Activated naive CD8-positive, alpha-beta T cell (primary cell): ENCODE measurements at regions not wholly inside any gene's neighbourhood (a gene's known extent, or its start where the extent isn't known, plus 50 kb on each side); places are given as distances from the start of the nearest gene placed in this dataset.

Experiments
- H3K27ac Mint-ChIP-seq: one replicate; pipeline ENCODE4 v1.8.0; 2021; ENCODE audit warnings: mixed read lengths
- H3K27me3 Mint-ChIP-seq: one replicate; pipeline ENCODE4 v1.8.0; 2021; ENCODE audit warnings: mixed read lengths
- H3K36me3 Mint-ChIP-seq: one replicate; pipeline ENCODE4 v1.8.0; 2021; ENCODE audit warnings: mixed read lengths
- H3K4me1 Mint-ChIP-seq: one replicate; pipeline ENCODE4 v1.8.0; 2021; ENCODE audit warnings: low read depth, mixed read lengths
- H3K4me3 Mint-ChIP-seq: one replicate; pipeline ENCODE4 v1.8.0; 2021; ENCODE audit warnings: mild to moderate bottlenecking, mixed read lengths
- H3K9me3 Mint-ChIP-seq: one replicate; pipeline ENCODE4 v1.8.0; 2021; ENCODE audit warnings: low read depth, mixed read lengths

DNA sequence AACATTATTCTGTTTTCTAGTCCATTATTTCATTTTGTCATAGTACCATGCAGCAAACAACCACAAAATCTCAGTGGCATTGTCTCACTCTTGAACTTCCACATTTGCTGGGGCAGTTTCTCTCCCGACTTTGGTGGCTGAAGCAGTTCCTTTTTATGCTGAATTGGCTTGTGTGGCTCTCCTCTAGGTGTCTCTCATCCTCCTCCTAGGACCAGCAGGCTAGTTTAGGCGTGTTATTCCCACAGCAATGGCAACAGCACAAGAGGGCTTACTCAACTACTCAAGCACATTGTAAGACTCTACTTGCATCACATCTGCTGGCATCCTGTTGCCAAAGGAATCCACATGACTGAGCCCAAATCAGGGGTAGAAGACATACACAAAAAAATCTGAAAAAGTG is 201.8 kb upstream of the KCNH8 start:
- Mint-ChIP-seq H3K4me1 (no peaks in the 10 kb centered on the region), H3K4me3 (no peak overlapping the region), H3K36me3 (peaks cover 6% of the 10 kb centered on the region), H3K9me3 (peaks cover 7% of the 10 kb centered on the region), H3K27me3 (peaks cover 5% of the 10 kb centered on the region), H3K27ac (no peak overlapping the region)

DNA sequence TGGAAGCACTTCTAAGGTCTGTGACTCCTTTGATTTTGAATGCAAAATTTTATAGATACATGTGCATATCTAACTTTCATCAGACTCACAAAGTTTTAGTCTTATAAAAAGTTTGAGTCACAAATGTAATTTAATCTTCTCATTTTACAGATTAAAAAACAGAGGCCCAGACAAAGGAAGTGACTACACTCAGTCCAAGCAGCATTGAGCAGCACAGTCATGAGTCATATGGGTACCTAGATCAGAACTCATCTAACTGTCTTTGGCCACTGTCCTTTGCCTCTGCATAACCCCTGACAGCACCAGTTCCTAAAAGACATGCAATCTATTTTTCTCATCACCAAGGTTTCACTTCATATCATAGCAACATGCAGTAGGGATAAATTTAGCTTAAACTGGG is 210.7 kb upstream of the KCNH8 start:
- H3K9me3 Mint-ChIP-seq: no peaks in the 10 kb centered on the region
- H3K36me3 Mint-ChIP-seq: no peaks in the 10 kb centered on the region
- H3K27me3 Mint-ChIP-seq: no peaks in the 10 kb centered on the region
- H3K4me3 Mint-ChIP-seq: no peak overlapping the region
- H3K27ac Mint-ChIP-seq: no peak overlapping the region
- no peaks in the 10 kb centered on the region for H3K4me1 Mint-ChIP-seq

DNA sequence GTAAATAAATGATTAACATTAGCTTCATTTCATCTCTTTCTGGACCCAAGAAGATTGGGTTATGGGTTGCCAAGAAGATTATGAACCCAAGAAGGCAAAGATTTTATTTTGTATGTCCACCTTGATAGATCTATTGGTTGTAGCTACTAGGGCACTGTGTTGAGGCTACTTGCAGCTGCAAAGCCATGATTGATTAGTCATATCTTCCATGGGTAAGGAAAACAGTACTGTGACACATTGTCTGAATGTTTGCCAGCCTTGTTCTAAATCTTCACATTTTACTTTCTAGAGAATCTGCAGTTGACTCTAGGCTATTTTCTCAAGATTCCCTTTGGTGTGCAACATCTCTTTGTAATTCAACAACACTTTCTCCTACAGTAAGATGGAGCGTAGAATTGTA is 229.2 kb upstream of the KCNH8 start:
- Mint-ChIP-seq H3K36me3 (peaks cover 3% of the 10 kb centered on the region), H3K27me3 (peaks cover 2% of the 10 kb centered on the region), H3K27ac (no peak overlapping the region), H3K4me3 (no peak overlapping the region), H3K9me3 (peaks cover 6% of the 10 kb centered on the region), H3K4me1 (no peaks in the 10 kb centered on the region)

DNA sequence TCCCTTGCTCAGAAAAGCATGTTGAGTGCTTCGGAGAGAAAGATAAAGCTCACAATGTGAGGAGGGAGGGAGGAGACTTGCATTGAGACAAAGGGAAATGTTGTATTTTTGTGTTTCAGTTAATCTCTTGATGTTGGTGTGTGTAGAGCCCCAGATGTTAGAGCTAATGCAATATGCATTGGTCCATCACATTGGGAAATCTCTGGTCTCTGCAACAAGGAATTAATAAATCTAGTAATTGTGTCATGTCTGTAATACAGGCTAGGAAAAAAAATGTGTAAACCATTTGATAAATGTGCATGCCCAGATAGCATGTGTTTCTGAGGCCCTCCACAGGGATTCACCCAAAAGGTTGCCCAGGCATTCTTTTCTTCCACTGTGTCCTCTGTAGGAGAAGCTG is 230.4 kb upstream of the KCNH8 start:
- H3K36me3 Mint-ChIP-seq: peaks cover 3% of the 10 kb centered on the region
- H3K9me3 Mint-ChIP-seq: peaks cover 6% of the 10 kb centered on the region
- H3K4me3 Mint-ChIP-seq: no peak overlapping the region
- no peak overlapping the region for H3K27ac Mint-ChIP-seq
- no peaks in the 10 kb centered on the region for H3K4me1 Mint-ChIP-seq
- peaks cover 2% of the 10 kb centered on the region for H3K27me3 Mint-ChIP-seq

DNA sequence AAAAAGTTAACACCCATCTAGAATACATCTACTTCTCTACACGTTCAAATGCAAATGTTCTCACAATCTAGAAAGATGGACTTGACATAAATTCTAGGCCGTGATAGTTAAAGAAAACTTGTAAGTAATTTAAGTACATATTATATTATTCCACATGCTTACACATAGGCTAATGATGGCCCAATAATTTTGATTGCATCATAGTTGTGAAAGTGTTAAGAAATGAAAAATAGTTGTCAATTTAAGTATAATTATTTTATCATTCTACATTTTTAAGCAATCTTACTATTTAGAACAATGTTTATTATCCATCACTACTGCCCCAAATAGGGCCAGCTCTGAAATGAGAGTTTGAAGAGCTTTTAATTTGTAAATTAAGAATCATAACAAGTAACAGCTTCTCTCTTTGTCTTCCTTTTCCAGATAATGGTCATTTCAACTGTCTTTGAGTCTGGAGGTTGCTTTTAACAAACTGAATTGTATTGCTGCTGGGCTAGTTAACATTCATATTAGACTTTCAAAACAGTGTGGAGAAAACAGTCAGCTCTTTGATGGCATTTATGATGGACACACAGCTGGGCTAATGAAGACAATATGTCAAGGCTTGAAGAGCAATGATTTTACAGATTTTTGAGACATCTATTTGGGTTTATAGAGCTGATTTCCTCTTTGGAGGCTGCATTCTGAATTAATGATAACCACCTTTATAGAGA is 246.1 kb upstream of the KCNH8 start:
- Mint-ChIP-seq H3K36me3 (no peaks in the 10 kb centered on the region), H3K27ac (no peak overlapping the region), H3K9me3 (no peaks in the 10 kb centered on the region), H3K4me3 (no peak overlapping the region), H3K27me3 (no peaks in the 10 kb centered on the region), H3K4me1 (peaks cover 2% of the 10 kb centered on the region)

DNA sequence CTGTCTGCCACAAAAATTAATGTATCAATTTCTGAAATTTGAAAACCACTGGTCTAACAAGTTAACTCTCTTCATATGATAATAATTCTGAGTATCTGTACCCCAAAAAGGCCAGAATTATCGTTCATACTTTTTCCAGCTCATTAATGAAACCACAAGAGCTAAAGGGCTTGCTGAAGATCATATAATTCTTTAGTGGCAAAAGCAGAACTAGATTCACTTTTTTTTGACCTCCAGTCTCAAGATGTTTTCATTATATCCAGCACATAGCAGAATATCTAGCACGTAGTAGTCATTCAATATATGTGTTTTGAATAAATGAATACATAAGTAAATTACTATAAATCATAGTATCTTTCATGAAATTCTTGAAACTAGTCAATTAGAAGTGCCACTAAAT is 246.7 kb upstream of the KCNH8 start:
- H3K36me3 Mint-ChIP-seq: no peaks in the 10 kb centered on the region
- peaks cover 2% of the 10 kb centered on the region for H3K4me1 Mint-ChIP-seq
- no peaks in the 10 kb centered on the region for H3K9me3 Mint-ChIP-seq
- H3K27ac Mint-ChIP-seq: no peak overlapping the region
- no peaks in the 10 kb centered on the region for H3K27me3 Mint-ChIP-seq
- H3K4me3 Mint-ChIP-seq: no peak overlapping the region

DNA sequence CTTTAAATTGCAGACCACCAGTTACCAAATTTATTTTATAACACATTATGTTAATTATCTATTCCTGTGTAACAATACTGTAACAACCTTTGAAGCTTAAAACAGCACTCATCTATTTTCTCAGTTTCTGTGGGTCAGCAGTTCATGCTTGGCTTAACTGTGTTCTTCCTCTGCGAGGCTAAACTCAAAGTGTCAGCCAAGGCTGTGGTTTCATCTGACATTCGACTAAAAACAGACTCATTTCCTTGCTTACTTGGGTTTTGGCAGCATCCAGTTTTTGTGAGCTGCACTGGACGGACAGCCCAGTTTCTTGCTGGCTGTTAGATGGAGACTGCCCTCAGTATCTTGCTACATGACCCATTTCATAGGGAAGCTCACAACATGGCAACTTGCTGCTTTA is 247.3 kb upstream of the KCNH8 start:
- Mint-ChIP-seq H3K36me3 (no peaks in the 10 kb centered on the region), H3K27ac (no peak overlapping the region), H3K27me3 (no peaks in the 10 kb centered on the region), H3K4me1 (peaks cover 2% of the 10 kb centered on the region), H3K4me3 (no peak overlapping the region), H3K9me3 (no peaks in the 10 kb centered on the region)

DNA sequence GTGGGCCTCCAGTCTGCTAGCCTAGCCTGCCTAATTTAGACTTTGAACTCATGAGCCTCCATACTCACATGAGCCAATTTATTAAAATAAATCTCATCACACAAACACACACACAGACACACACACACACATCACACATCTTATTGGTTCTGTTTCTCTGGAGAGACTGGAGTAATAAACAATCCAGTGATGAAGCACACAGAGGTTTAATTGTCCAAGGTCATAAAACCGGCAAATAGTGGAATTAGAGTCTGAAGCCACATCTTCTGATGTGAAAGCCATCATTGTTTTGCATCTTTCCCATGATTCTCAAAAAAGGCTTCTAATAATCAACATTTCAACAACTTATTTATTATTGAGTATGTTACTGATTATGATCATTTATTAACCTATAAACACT is 249.4 kb upstream of the KCNH8 start:
- Mint-ChIP-seq H3K36me3 (no peaks in the 10 kb centered on the region), H3K9me3 (no peaks in the 10 kb centered on the region), H3K4me3 (no peak overlapping the region), H3K4me1 (peaks cover 2% of the 10 kb centered on the region), H3K27ac (no peak overlapping the region), H3K27me3 (peaks cover 2% of the 10 kb centered on the region)

DNA sequence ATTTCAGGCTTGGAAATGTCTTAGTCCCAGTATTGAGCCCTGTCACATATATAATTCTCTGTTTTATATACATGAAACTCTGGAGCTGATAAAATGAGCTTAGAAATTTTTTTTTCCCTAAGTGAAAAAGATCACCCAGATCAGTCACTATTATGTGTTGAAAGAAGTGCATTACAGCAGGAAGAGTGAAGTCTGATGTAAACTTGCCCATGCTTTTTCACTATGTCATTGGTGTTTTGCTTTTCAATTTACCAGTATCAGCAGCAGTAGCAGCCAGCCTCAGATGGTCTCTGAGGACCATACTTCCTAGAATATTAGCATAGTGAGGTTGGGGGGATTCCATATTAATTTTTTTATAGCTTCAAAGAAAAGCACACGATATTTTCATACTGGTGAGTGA is 255.6 kb upstream of the KCNH8 start:
- no peak overlapping the region for H3K4me3 Mint-ChIP-seq
- no peak overlapping the region for H3K27ac Mint-ChIP-seq
- peaks cover 12% of the 10 kb centered on the region for H3K4me1 Mint-ChIP-seq
- peaks cover 11% of the 10 kb centered on the region for H3K27me3 Mint-ChIP-seq
- peaks cover 2% of the 10 kb centered on the region for H3K36me3 Mint-ChIP-seq
- no peaks in the 10 kb centered on the region for H3K9me3 Mint-ChIP-seq

DNA sequence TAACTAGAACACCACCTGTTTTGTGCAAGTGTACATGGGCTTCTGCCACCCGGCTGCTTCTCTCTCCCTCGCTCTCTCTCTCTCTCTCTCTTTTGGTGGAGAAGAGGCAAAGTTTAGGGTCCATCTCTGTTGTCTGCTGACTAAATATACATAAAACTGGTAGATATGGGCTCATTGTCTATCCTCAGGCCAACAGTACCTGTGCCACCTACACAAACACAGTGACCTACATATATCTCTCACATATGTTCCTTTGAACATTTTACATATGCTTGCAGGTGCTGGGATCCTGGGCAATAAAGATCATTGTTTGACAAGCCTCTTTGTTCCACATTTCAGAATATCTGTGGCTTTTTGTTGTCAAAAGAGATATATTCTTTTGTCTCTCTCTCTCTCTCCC is 256.3 kb upstream of the KCNH8 start:
- no peak overlapping the region for H3K4me3 Mint-ChIP-seq
- peaks cover 11% of the 10 kb centered on the region for H3K27me3 Mint-ChIP-seq
- H3K27ac Mint-ChIP-seq: no peak overlapping the region
- no peaks in the 10 kb centered on the region for H3K9me3 Mint-ChIP-seq
- peaks cover 12% of the 10 kb centered on the region for H3K4me1 Mint-ChIP-seq
- peaks cover 2% of the 10 kb centered on the region for H3K36me3 Mint-ChIP-seq

DNA sequence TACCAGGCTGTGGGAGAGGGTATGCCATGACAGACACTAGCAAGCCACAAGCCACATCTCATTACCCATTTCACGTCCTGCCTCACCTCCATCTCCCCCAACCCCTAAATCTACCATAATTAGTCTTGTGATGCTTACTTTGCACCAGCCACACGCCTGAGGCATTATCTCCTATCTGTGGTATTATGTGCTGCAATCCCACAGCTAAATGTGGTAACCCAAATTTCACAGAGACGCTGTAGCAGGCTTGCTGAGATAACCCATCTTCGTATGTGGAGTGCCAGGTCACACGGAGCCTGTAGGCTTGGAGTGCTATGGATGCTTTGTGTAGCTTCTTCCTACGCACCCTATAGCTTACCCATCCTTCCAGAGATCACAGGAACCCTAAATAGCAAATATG is 256.7 kb upstream of the KCNH8 start:
- Mint-ChIP-seq H3K27ac (no peak overlapping the region), H3K27me3 (peaks cover 11% of the 10 kb centered on the region), H3K9me3 (no peaks in the 10 kb centered on the region), H3K4me3 (no peak overlapping the region), H3K4me1 (peaks cover 12% of the 10 kb centered on the region), H3K36me3 (peaks cover 2% of the 10 kb centered on the region)

DNA sequence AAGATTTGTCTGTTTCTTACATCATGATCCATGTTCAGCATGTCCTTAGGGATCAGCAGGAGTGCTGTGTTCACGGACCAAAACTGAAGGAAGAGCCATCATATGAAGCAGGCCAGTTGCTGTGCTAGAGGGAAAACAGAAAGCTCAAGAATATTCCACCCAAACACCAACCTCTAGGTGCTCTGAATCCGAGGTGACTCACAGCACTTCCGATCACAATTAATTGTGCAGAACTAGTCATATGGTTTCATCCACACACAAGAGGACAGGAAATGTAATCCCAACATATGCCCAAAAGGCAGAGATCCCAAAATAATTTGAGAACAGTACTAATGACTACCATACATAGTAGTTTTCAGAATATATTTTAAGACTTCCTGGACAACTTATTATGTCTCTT is 257.9 kb upstream of the KCNH8 start:
- Mint-ChIP-seq H3K9me3 (no peaks in the 10 kb centered on the region), H3K27me3 (peaks cover 11% of the 10 kb centered on the region), H3K4me1 (peaks cover 12% of the 10 kb centered on the region)

DNA sequence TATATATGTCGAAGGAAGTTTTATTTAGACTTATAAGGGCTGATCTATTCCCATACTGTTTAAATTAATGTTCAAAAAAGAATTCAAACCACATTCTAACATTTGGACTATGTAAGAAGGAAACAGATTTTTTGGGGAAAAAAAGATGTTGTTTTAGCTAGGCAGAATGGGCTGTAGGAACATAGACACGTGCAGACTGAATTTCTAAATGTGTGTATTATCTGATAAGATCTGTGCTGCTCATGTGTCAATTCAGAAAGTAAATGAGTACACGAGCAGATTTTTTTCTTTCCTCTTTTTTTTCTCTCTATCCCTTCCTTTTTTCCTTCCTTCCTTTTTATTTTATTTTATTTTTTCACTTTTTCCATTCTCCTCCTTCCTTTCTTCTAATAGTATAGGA is 259.5 kb upstream of the KCNH8 start:
- H3K27ac Mint-ChIP-seq: no peak overlapping the region
- H3K4me1 Mint-ChIP-seq: peaks cover 12% of the 10 kb centered on the region
- H3K4me3 Mint-ChIP-seq: no peak overlapping the region
- H3K27me3 Mint-ChIP-seq: peaks cover 9% of the 10 kb centered on the region
- no peaks in the 10 kb centered on the region for H3K9me3 Mint-ChIP-seq
- H3K36me3 Mint-ChIP-seq: peaks cover 2% of the 10 kb centered on the region

More for the DNA sequence above, 257.9 kb upstream of the KCNH8 start:
- H3K4me3 Mint-ChIP-seq: no peak overlapping the region
- no peak overlapping the region for H3K27ac Mint-ChIP-seq
- H3K36me3 Mint-ChIP-seq: peaks cover 2% of the 10 kb centered on the region

DNA sequence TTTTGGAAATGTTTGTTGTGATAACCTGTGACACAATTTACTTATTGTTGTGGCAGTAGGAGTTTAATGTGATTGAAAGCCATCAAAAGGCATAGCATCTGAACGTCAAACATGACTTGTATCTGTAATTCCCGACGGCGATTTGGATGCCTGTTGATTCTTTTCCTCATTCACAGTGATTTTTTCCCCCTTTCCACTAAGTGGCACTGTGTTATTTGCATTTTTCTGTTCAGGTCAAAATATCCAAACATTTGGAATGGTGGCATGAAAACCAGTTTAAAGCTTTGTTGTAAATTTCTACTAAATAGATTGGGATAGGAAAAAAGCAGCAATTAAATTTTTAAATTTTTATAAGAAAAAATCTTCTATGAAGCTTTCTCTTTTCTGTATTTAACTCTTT is 259.9 kb upstream of the KCNH8 start:
- Mint-ChIP-seq H3K27me3 (peaks cover 9% of the 10 kb centered on the region), H3K36me3 (peaks cover 2% of the 10 kb centered on the region), H3K9me3 (no peaks in the 10 kb centered on the region), H3K27ac (no peak overlapping the region), H3K4me1 (peaks cover 12% of the 10 kb centered on the region), H3K4me3 (no peak overlapping the region)

DNA sequence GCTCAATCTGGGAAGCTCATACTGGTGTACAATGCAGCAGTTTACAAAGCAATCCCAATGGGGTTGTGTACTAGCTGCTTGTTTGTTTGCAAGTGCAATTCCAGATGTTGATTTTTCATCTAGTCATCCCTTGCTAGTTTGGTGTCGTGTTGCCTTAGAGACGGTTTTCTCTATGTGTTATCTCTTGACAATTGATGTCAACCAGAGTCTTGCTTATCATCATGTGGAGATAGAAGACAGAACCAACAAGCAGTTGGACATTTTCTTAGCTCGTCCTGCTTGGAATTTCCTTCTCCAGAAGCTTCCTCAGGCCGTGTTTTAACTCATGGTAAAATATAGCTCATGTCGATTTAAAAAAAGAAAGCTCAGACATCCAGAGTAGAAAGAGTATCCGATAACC is 262.0 kb upstream of the KCNH8 start:
- no peak overlapping the region for H3K4me3 Mint-ChIP-seq

DNA sequence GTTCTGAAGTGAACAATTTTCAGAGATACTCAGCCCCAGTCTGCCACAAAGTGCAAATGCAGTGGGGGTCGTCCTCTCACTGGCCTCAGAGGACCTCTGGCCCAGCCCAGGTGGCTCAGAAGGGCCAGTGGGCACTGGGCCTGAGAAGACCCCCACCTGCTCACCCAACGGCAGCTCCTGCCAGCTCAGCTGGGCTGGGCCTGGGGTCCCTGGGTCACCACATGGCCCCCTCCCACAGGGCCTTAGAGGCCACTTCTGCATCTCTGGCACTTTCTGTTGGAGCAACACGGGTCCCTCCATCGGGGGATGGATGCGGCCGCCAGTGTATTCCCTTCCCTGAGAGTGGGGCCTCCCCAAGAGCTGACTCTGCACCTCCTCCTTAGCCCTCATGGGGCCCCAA is 262.7 kb upstream of the KCNH8 start:
- Mint-ChIP-seq H3K27me3 (peaks cover 4% of the 10 kb centered on the region), H3K36me3 (peaks cover 2% of the 10 kb centered on the region), H3K9me3 (no peaks in the 10 kb centered on the region), H3K27ac (no peak overlapping the region), H3K4me1 (no peaks in the 10 kb centered on the region), H3K4me3 (no peak overlapping the region)

More for the DNA sequence above, 262.0 kb upstream of the KCNH8 start:
- no peaks in the 10 kb centered on the region for H3K9me3 Mint-ChIP-seq
- peaks cover 5% of the 10 kb centered on the region for H3K4me1 Mint-ChIP-seq
- no peak overlapping the region for H3K27ac Mint-ChIP-seq
- H3K27me3 Mint-ChIP-seq: peaks cover 7% of the 10 kb centered on the region
- H3K36me3 Mint-ChIP-seq: peaks cover 2% of the 10 kb centered on the region
